HCT116 (cell line): ENCODE measurements at regions not wholly inside any gene's neighbourhood (a gene's known extent, or its start where the extent isn't known, plus 50 kb on each side); places are given as distances from the start of the nearest gene placed in this dataset.

ENCODE experiments used
- ATAC-seq: fragments of 200-7000 bp; cut with Tn5 transposase; 2 replicates; pipeline ENCODE4 v1.9.1; 2020; ENCODE audit warnings: mild to moderate bottlenecking, moderate library complexity
- BruUV-seq: library from RNA; stranded (reverse); fragments of 400-500 nt; replicated peaks from 2 replicates; lab custom pipeline; 2021; lab: Mats Ljungman, UMichigan
- CTCF ChIA-PET: fragments of 300-600 bp; sonication (Branson Sonifier 250); formaldehyde crosslinking; loops from one replicate; lab custom pipeline; 2021; ENCODE audit warnings: antibody characterized with exemption; lab: Charles Lee
- POLR2A ChIA-PET: fragments of 300-600, 350-600 bp; sonication (Branson Sonifier 250); formaldehyde crosslinking; loops from one replicate; lab custom pipeline; 2021; ENCODE audit warnings: antibody characterized with exemption; lab: Charles Lee
- RAD21 ChIA-PET, 2 experiments: fragments of 300-600 bp; sonication (Branson Sonifier 250); formaldehyde crosslinking; loops; one replicate each; lab custom pipeline; 2023; ENCODE audit warnings: low total read pairs in 2 of 2; ENCODE audit not compliant: uncharacterized antibody in 2 of 2, unreplicated experiment in 2 of 2, low non-redundant PET in 1 of 2; lab: Charles Lee
- DNase-seq: peaks from one replicate; pipeline ENCODE4 v3.0.0-alpha.2; 2010; ENCODE audit warnings: low read depth, low spot score
- H2AFZ ChIP-seq: fragments of 200-600 bp; shearing (Covaris generic), sonication (generic); 2 replicates; pipeline ENCODE4 v1.6.1; 2017; ENCODE audit warnings: low read depth, mixed run types, mixed read lengths, antibody characterized with exemption, low read length; ENCODE audit not compliant: poor library complexity, severe bottlenecking
- H3K27ac ChIP-seq: 2 replicates; pipeline ENCODE4 v1.5.1; 2012; ENCODE audit warnings: low read depth, low read length
- H3K27me3 ChIP-seq: fragments of 200-600 bp; sonication (generic); 2 replicates; pipeline ENCODE4 v1.6.1; 2016; ENCODE audit warnings: mixed run types, low read length, mixed read lengths; ENCODE audit not compliant: insufficient read depth
- H3K36me3 ChIP-seq, 2 experiments: fragments of 200-500 bp in 1 of 2; fragments of 200-600 bp in 1 of 2; sonication (Bioruptor generic) in 1 of 2; sonication (generic) in 1 of 2; 2 replicates each; pipeline versions ENCODE4 v1.5.1 to v1.6.1; 2014 to 2016; ENCODE audit warnings: low read length in 2 of 2, inconsistent platforms in 1 of 2, mixed read lengths in 1 of 2, mixed run types in 1 of 2; ENCODE audit not compliant: insufficient read depth in 2 of 2, control insufficient read depth in 1 of 2
- H3K4me1 ChIP-seq, 2 experiments: fragments of 200-600 bp in 1 of 2; sonication (generic) in 1 of 2; 2 replicates each; pipeline versions ENCODE4 v1.5.1 to v1.6.1; 2012 to 2017; ENCODE audit warnings: low read length in 2 of 2, inconsistent platforms in 1 of 2, mild to moderate bottlenecking in 1 of 2, mixed read lengths in 1 of 2, mixed run types in 1 of 2, moderate library complexity in 1 of 2; ENCODE audit not compliant: insufficient read depth in 2 of 2, control insufficient read depth in 1 of 2
- H3K4me2 ChIP-seq: fragments of 200-600 bp; sonication (generic); 2 replicates; pipeline ENCODE4 v1.6.1; 2017; ENCODE audit warnings: mixed run types, low read length, mixed read lengths
- H3K4me3 ChIP-seq, 2 experiments: fragments of 200-600 bp in 1 of 2; sonication (generic) in 1 of 2; replicated peaks in 1 of 2; 2 replicates each; pipeline ENCODE4 v1.5.1; 2011 to 2016; ENCODE audit warnings: low read length in 2 of 2, control low read depth in 1 of 2, low read depth in 1 of 2, mild to moderate bottlenecking in 1 of 2, mixed read lengths in 1 of 2, mixed run types in 1 of 2
- H3K79me2 ChIP-seq: fragments of 200-600 bp; sonication (generic); 2 replicates; pipeline ENCODE4 v1.6.1; 2017; ENCODE audit warnings: mild to moderate bottlenecking, mixed run types, low read length, moderate library complexity, mixed read lengths; ENCODE audit not compliant: insufficient read depth
- H3K9ac ChIP-seq: fragments of 200-600 bp; sonication (generic); 2 replicates; pipeline ENCODE4 v1.6.1; 2016; ENCODE audit warnings: low read length, mixed read lengths
- H3K9me2 ChIP-seq: fragments of 200-600 bp; sonication (generic), shearing (Covaris generic); 2 replicates; pipeline ENCODE4 v1.6.1; 2017; ENCODE audit warnings: mixed run types, mild to moderate bottlenecking, moderate library complexity; ENCODE audit not compliant: insufficient read depth
- H3K9me3 ChIP-seq, 2 experiments: fragments of 200-500 bp in 1 of 2; fragments of 200-600 bp in 1 of 2; sonication (Bioruptor generic) in 1 of 2; sonication (generic) in 1 of 2; 2 replicates each; pipeline ENCODE4 v1.6.1; 2014 to 2017; ENCODE audit warnings: low read length in 2 of 2, mixed read lengths in 2 of 2, inconsistent platforms in 1 of 2, low read depth in 1 of 2, mild to moderate bottlenecking in 1 of 2, mixed run types in 1 of 2, moderate library complexity in 1 of 2; ENCODE audit not compliant: control insufficient read depth in 1 of 2, insufficient read depth in 1 of 2
- H4K20me1 ChIP-seq: fragments of 200-600 bp; sonication (generic), shearing (Covaris generic); 2 replicates; pipeline ENCODE4 v1.6.1; 2017; ENCODE audit warnings: mixed run types, mild to moderate bottlenecking, moderate library complexity; ENCODE audit not compliant: insufficient read depth
- CBX3 ChIP-seq: IDR thresholded peaks from 2 replicates; pipeline ENCODE4 v1.6.1; 2012; ENCODE audit warnings: low read depth
- EGR1 ChIP-seq: IDR thresholded peaks from 2 replicates; pipeline ENCODE4 v1.6.1; 2012; ENCODE audit warnings: low read depth
- EZH2 ChIP-seq: fragments of 200-600 bp; sonication (generic); IDR thresholded peaks from 2 replicates; pipeline ENCODE4 v1.6.1; 2017; ENCODE audit warnings: antibody characterized with exemption, mixed run types
- EZH2phosphoT487 ChIP-seq: fragments of 200-600 bp; IDR thresholded peaks from 2 replicates; pipeline ENCODE4 v1.6.1; 2018; ENCODE audit warnings: antibody characterized with exemption, borderline replicate concordance
- FOSL1 ChIP-seq: IDR thresholded peaks from 2 replicates; pipeline ENCODE4 v1.6.1; 2012; ENCODE audit warnings: low read depth
- POLR2A ChIP-seq: IDR thresholded peaks from 2 replicates; pipeline ENCODE4 v1.7.0; 2011; ENCODE audit warnings: borderline replicate concordance; ENCODE audit not compliant: insufficient read depth, insufficient read length; ENCODE audit errors: extremely low read depth
- RAD21 ChIP-seq: IDR thresholded peaks from 2 replicates; pipeline ENCODE4 v1.6.1; 2012; ENCODE audit warnings: low read depth, mild to moderate bottlenecking
- SP1 ChIP-seq: IDR thresholded peaks from 2 replicates; pipeline ENCODE4 v1.6.1; 2012; ENCODE audit warnings: low read depth
- TCF7L2 ChIP-seq: IDR thresholded peaks from 2 replicates; pipeline ENCODE4 v1.7.0; 2011; ENCODE audit warnings: borderline replicate concordance, inconsistent platforms; ENCODE audit not compliant: insufficient read depth, insufficient read length; ENCODE audit errors: extremely low read depth
- YY1 ChIP-seq: IDR thresholded peaks from 2 replicates; pipeline ENCODE4 v1.6.1; 2011; ENCODE audit warnings: low read length, low read depth, moderate library complexity, mild to moderate bottlenecking; ENCODE audit not compliant: insufficient replicate concordance; ENCODE audit errors: extremely low read depth
- intact Hi-C: fragments of 100-400 bp; cut with micrococcal nuclease; formaldehyde crosslinking; loops from 2 replicates; pipeline ENCODE4 v1.10.0; 2022
- TF ChIP-seq, protein P1 (sequence below): IDR thresholded peaks from 2 replicates; pipeline ENCODE4 v1.6.1; 2012
- TF ChIP-seq, protein P2 (sequence below), 3 experiments: fragments of 200-600 bp in 1 of 3; sonication (generic) in 1 of 3; IDR thresholded peaks in 2 of 3; conservative IDR thresholded peaks in 1 of 3; 2 replicates each; pipeline ENCODE4 v1.5.1; 2012 to 2017; ENCODE audit warnings: low read depth in 2 of 3, low read length in 2 of 3, antibody characterized with exemption in 1 of 3, borderline replicate concordance in 1 of 3, control low read depth in 1 of 3, mild to moderate bottlenecking in 1 of 3, mixed read lengths in 1 of 3, mixed run types in 1 of 3, moderate library complexity in 1 of 3; ENCODE audit not compliant: insufficient read depth in 1 of 3
- TF ChIP-seq, protein P3 (sequence below): IDR thresholded peaks from 2 replicates; pipeline ENCODE4 v1.6.1; 2011; ENCODE audit warnings: mild to moderate bottlenecking, low read length, moderate library complexity; ENCODE audit not compliant: insufficient replicate concordance; ENCODE audit errors: extremely low read depth
- TF ChIP-seq, protein P4 (sequence below): IDR thresholded peaks from 2 replicates; pipeline ENCODE4 v1.6.1; 2012

DNA sequence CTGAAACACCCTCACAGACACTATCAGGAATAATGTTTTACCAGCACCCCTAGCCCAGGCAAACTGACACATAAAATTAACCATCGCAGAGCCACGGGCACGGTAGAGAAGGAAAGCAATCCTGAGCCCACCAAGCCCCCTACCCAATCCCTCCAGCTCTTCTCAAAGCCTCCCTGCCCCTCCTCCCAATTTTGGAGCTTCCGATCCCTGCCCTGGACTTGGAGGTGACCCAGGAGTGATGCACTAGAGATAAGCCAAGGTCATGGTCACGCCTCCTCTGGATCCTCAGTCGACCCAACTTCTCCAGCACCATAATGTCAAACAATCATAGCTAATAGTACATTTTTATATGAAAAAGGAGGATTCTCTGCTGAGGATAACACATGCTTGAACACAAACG is 188.7 kb upstream of the NSMCE3 start:
- no peaks in the 10 kb centered on the region for H3K9me3 ChIP-seq
- TF ChIP-seq YY1 (no peak), TCF7L2 (no peak), EZH2phosphoT487 (no peak), EGR1 (no peak), POLR2A (no peak), EZH2 (no peak), SP1 (no peak), RAD21 (no peak), FOSL1 (no peak), CBX3 (no peak)
- TF ChIP-seq, protein P1, sequence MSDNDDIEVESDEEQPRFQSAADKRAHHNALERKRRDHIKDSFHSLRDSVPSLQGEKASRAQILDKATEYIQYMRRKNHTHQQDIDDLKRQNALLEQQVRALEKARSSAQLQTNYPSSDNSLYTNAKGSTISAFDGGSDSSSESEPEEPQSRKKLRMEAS: no peak
- TF ChIP-seq, protein P2, sequence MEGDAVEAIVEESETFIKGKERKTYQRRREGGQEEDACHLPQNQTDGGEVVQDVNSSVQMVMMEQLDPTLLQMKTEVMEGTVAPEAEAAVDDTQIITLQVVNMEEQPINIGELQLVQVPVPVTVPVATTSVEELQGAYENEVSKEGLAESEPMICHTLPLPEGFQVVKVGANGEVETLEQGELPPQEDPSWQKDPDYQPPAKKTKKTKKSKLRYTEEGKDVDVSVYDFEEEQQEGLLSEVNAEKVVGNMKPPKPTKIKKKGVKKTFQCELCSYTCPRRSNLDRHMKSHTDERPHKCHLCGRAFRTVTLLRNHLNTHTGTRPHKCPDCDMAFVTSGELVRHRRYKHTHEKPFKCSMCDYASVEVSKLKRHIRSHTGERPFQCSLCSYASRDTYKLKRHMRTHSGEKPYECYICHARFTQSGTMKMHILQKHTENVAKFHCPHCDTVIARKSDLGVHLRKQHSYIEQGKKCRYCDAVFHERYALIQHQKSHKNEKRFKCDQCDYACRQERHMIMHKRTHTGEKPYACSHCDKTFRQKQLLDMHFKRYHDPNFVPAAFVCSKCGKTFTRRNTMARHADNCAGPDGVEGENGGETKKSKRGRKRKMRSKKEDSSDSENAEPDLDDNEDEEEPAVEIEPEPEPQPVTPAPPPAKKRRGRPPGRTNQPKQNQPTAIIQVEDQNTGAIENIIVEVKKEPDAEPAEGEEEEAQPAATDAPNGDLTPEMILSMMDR (IDR thresholded peaks at IDR 0.05 in 2 of 3, conservative IDR thresholded peaks at IDR 0.05 in 1 of 3; ENCODE audit: borderline replicate concordance in 1 of 3, insufficient read depth in 1 of 3, low read depth in 2 of 3, low read length in 2 of 3): no peak
- TF ChIP-seq, protein P3, sequence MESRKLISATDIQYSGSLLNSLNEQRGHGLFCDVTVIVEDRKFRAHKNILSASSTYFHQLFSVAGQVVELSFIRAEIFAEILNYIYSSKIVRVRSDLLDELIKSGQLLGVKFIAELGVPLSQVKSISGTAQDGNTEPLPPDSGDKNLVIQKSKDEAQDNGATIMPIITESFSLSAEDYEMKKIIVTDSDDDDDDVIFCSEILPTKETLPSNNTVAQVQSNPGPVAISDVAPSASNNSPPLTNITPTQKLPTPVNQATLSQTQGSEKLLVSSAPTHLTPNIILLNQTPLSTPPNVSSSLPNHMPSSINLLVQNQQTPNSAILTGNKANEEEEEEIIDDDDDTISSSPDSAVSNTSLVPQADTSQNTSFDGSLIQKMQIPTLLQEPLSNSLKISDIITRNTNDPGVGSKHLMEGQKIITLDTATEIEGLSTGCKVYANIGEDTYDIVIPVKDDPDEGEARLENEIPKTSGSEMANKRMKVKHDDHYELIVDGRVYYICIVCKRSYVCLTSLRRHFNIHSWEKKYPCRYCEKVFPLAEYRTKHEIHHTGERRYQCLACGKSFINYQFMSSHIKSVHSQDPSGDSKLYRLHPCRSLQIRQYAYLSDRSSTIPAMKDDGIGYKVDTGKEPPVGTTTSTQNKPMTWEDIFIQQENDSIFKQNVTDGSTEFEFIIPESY: no peak
- TF ChIP-seq, protein P4, sequence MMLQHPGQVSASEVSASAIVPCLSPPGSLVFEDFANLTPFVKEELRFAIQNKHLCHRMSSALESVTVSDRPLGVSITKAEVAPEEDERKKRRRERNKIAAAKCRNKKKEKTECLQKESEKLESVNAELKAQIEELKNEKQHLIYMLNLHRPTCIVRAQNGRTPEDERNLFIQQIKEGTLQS: no peak
- TF ChIP-seq, all 23 proteins: peak for 0
- no peak overlapping the region for H3K27ac ChIP-seq
- DNase-seq (no peak), ATAC-seq (no peak)
- intact Hi-C loops: no loop called here
- ChIA-PET CTCF (no interaction called here), POLR2A (no interaction called here), RAD21 (no interaction called here)
- H3K4me3 ChIP-seq: no peak overlapping the region
- no peaks in the 10 kb centered on the region for H3K79me2 ChIP-seq
- H3K9ac ChIP-seq: no peak overlapping the region
- H3K4me2 ChIP-seq: no peak overlapping the region
- H2AFZ ChIP-seq: no peak overlapping the region
- no peaks in the 10 kb centered on the region for H3K36me3 ChIP-seq
- no peaks in the 10 kb centered on the region for H3K9me2 ChIP-seq
- H4K20me1 ChIP-seq: no peaks in the 10 kb centered on the region
- H3K4me1 ChIP-seq: peaks cover 6 to 13% of the 10 kb centered on the region in 2 experiments; a peak in 3 of 4 replicates
- peaks cover 9% of the 10 kb centered on the region; the same call in 1 of the 2 replicates for H3K27me3 ChIP-seq
- BruUV-seq: no TSS peak
